ENCODE measurements at regions not wholly inside any gene's neighbourhood (a gene's known extent, or its start where the extent isn't known, plus 50 kb on each side); places are given as distances from the start of the nearest gene placed in this dataset.

DNA sequence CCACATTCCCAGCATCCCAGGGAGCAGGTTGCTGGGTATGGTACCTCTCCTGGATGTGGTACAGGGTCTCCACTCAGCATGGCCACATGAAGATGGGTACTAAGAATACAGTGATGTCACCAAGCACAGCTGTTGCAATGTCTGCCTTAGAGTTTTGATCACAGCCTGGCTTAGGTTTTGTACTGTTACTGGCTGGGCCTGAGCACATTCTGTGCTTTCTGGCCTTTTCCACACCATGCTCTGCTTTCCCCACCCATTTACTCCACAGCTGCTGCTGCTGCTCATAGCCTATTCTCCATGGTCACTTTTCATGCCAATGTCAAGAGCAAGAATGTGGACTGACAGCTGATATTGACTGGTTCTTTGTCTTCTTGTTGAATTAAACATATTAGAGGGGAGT, 481.9 kb downstream of the ARHGEF28 start:
- TF ChIP-seq, protein P1, sequence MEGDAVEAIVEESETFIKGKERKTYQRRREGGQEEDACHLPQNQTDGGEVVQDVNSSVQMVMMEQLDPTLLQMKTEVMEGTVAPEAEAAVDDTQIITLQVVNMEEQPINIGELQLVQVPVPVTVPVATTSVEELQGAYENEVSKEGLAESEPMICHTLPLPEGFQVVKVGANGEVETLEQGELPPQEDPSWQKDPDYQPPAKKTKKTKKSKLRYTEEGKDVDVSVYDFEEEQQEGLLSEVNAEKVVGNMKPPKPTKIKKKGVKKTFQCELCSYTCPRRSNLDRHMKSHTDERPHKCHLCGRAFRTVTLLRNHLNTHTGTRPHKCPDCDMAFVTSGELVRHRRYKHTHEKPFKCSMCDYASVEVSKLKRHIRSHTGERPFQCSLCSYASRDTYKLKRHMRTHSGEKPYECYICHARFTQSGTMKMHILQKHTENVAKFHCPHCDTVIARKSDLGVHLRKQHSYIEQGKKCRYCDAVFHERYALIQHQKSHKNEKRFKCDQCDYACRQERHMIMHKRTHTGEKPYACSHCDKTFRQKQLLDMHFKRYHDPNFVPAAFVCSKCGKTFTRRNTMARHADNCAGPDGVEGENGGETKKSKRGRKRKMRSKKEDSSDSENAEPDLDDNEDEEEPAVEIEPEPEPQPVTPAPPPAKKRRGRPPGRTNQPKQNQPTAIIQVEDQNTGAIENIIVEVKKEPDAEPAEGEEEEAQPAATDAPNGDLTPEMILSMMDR (IDR thresholded peaks at IDR 0.05; ENCODE audit: low read length), result no peak
- no peak for TF ChIP-seq EZH2phosphoT487 (IDR thresholded peaks at IDR 0.05; ENCODE audit: low read length)
